Kidney epithelial cell (primary cell): ENCODE measurements at regions not wholly inside any gene's neighbourhood (a gene's known extent, or its start where the extent isn't known, plus 50 kb on each side); places are given as distances from the start of the nearest gene placed in this dataset.
"Not testable (repeated sequence)": the region's sequence is repeated elsewhere in the genome, so short reads cannot be mapped to it uniquely, and the experiment has no call there.

Experiments
- DNase-seq: peaks from one replicate; pipeline ENCODE4 v3.0.0-alpha.2; 2010; ENCODE audit warnings: low read depth
- H3K27me3 ChIP-seq: 2 replicates; pipeline ENCODE4 v1.6.0; 2011; ENCODE audit warnings: low read length; ENCODE audit not compliant: control insufficient read depth, insufficient read depth
- H3K36me3 ChIP-seq: 2 replicates; pipeline ENCODE4 v1.5.1; 2011; ENCODE audit warnings: low read length; ENCODE audit not compliant: control insufficient read depth, insufficient read depth
- H3K4me3 ChIP-seq: 2 replicates; pipeline ENCODE4 v1.5.1; 2011; ENCODE audit warnings: low read depth, mild to moderate bottlenecking, control low read depth, low read length
- CTCF ChIP-seq: IDR thresholded peaks from 2 replicates; pipeline ENCODE4 v1.5.1; 2011; ENCODE audit warnings: mild to moderate bottlenecking, moderate library complexity, low read length, control low read depth, inconsistent platforms; ENCODE audit not compliant: insufficient read depth, poor library complexity, severe bottlenecking

- no peak for DNase-seq
- TF ChIP-seq CTCF: no peak
- H3K4me3 ChIP-seq: no peak overlapping the region
- H3K36me3 ChIP-seq: no peaks in the 10 kb centered on the region
- H3K27me3 ChIP-seq: no peaks in the 10 kb centered on the region
Measured at GRCh38 chr10:28894146-28894545, 216.8 kb downstream of the BAMBI start.

GRCh38 chr10:28895671-28896070 lies 218.3 kb downstream of the BAMBI start:
- H3K4me3 ChIP-seq, H3K36me3 ChIP-seq, DNase-seq, H3K27me3 ChIP-seq: not testable (repeated sequence)

GRCh38 chr10:28896791-28897409 lies 219.6 kb downstream of the BAMBI start:
- DNase-seq, H3K36me3 ChIP-seq, H3K27me3 ChIP-seq, H3K4me3 ChIP-seq: not testable (repeated sequence)

GRCh38 chr10:28897617-28898464 lies 220.5 kb downstream of the BAMBI start:
- Histone ChIP-seq H3K4me3 (no peak overlapping the region), H3K36me3 (no peaks in the 10 kb centered on the region), H3K27me3 (no peaks in the 10 kb centered on the region)
- TF ChIP-seq CTCF: no peak
- no peak for DNase-seq

GRCh38 chr10:28902215-28902614 lies 224.9 kb downstream of the BAMBI start:
- no peak for DNase-seq
- H3K27me3 ChIP-seq: no peaks in the 10 kb centered on the region
- no peak overlapping the region for H3K4me3 ChIP-seq
- no peaks in the 10 kb centered on the region for H3K36me3 ChIP-seq
- TF ChIP-seq CTCF: no peak

GRCh38 chr10:28903063-28903462 lies 225.7 kb downstream of the BAMBI start:
- H3K27me3 ChIP-seq: no peaks in the 10 kb centered on the region
- H3K36me3 ChIP-seq: no peaks in the 10 kb centered on the region
- no peak overlapping the region for H3K4me3 ChIP-seq
- no peak for TF ChIP-seq CTCF
- no peak for DNase-seq

GRCh38 chr10:28903736-28904135 lies 226.4 kb downstream of the BAMBI start:
- H3K36me3 ChIP-seq: no peaks in the 10 kb centered on the region
- no peak overlapping the region for H3K4me3 ChIP-seq
- no peaks in the 10 kb centered on the region for H3K27me3 ChIP-seq
- no peak for DNase-seq
- TF ChIP-seq CTCF: no peak
